HCT116 (cell line): ENCODE measurements at regions not wholly inside any gene's neighbourhood (a gene's known extent, or its start where the extent isn't known, plus 50 kb on each side); places are given as distances from the start of the nearest gene placed in this dataset.

Experiments
- ATAC-seq: fragments of 200-7000 bp; cut with Tn5 transposase; 2 replicates; pipeline ENCODE4 v1.9.1; 2020; ENCODE audit warnings: mild to moderate bottlenecking, moderate library complexity
- BruUV-seq: library from RNA; stranded (reverse); fragments of 400-500 nt; replicated peaks from 2 replicates; lab custom pipeline; 2021; lab: Mats Ljungman, UMichigan
- CTCF ChIA-PET: fragments of 300-600 bp; sonication (Branson Sonifier 250); formaldehyde crosslinking; loops from one replicate; lab custom pipeline; 2021; ENCODE audit warnings: antibody characterized with exemption; lab: Charles Lee
- POLR2A ChIA-PET: fragments of 300-600, 350-600 bp; sonication (Branson Sonifier 250); formaldehyde crosslinking; loops from one replicate; lab custom pipeline; 2021; ENCODE audit warnings: antibody characterized with exemption; lab: Charles Lee
- RAD21 ChIA-PET, 2 experiments: fragments of 300-600 bp; sonication (Branson Sonifier 250); formaldehyde crosslinking; loops; one replicate each; lab custom pipeline; 2023; ENCODE audit warnings: low total read pairs in 2 of 2; ENCODE audit not compliant: uncharacterized antibody in 2 of 2, unreplicated experiment in 2 of 2, low non-redundant PET in 1 of 2; lab: Charles Lee
- DNase-seq: peaks from one replicate; pipeline ENCODE4 v3.0.0-alpha.2; 2010; ENCODE audit warnings: low read depth, low spot score
- H2AFZ ChIP-seq: fragments of 200-600 bp; shearing (Covaris generic), sonication (generic); 2 replicates; pipeline ENCODE4 v1.6.1; 2017; ENCODE audit warnings: low read depth, mixed run types, mixed read lengths, antibody characterized with exemption, low read length; ENCODE audit not compliant: poor library complexity, severe bottlenecking
- H3K27ac ChIP-seq: 2 replicates; pipeline ENCODE4 v1.5.1; 2012; ENCODE audit warnings: low read depth, low read length
- H3K27me3 ChIP-seq: fragments of 200-600 bp; sonication (generic); 2 replicates; pipeline ENCODE4 v1.6.1; 2016; ENCODE audit warnings: mixed run types, low read length, mixed read lengths; ENCODE audit not compliant: insufficient read depth
- H3K36me3 ChIP-seq, 2 experiments: fragments of 200-500 bp in 1 of 2; fragments of 200-600 bp in 1 of 2; sonication (Bioruptor generic) in 1 of 2; sonication (generic) in 1 of 2; 2 replicates each; pipeline versions ENCODE4 v1.5.1 to v1.6.1; 2014 to 2016; ENCODE audit warnings: low read length in 2 of 2, inconsistent platforms in 1 of 2, mixed read lengths in 1 of 2, mixed run types in 1 of 2; ENCODE audit not compliant: insufficient read depth in 2 of 2, control insufficient read depth in 1 of 2
- H3K4me1 ChIP-seq, 2 experiments: fragments of 200-600 bp in 1 of 2; sonication (generic) in 1 of 2; 2 replicates each; pipeline versions ENCODE4 v1.5.1 to v1.6.1; 2012 to 2017; ENCODE audit warnings: low read length in 2 of 2, inconsistent platforms in 1 of 2, mild to moderate bottlenecking in 1 of 2, mixed read lengths in 1 of 2, mixed run types in 1 of 2, moderate library complexity in 1 of 2; ENCODE audit not compliant: insufficient read depth in 2 of 2, control insufficient read depth in 1 of 2
- H3K4me2 ChIP-seq: fragments of 200-600 bp; sonication (generic); 2 replicates; pipeline ENCODE4 v1.6.1; 2017; ENCODE audit warnings: mixed run types, low read length, mixed read lengths
- H3K4me3 ChIP-seq, 2 experiments: fragments of 200-600 bp in 1 of 2; sonication (generic) in 1 of 2; replicated peaks in 1 of 2; 2 replicates each; pipeline ENCODE4 v1.5.1; 2011 to 2016; ENCODE audit warnings: low read length in 2 of 2, control low read depth in 1 of 2, low read depth in 1 of 2, mild to moderate bottlenecking in 1 of 2, mixed read lengths in 1 of 2, mixed run types in 1 of 2
- H3K79me2 ChIP-seq: fragments of 200-600 bp; sonication (generic); 2 replicates; pipeline ENCODE4 v1.6.1; 2017; ENCODE audit warnings: mild to moderate bottlenecking, mixed run types, low read length, moderate library complexity, mixed read lengths; ENCODE audit not compliant: insufficient read depth
- H3K9ac ChIP-seq: fragments of 200-600 bp; sonication (generic); 2 replicates; pipeline ENCODE4 v1.6.1; 2016; ENCODE audit warnings: low read length, mixed read lengths
- H3K9me2 ChIP-seq: fragments of 200-600 bp; sonication (generic), shearing (Covaris generic); 2 replicates; pipeline ENCODE4 v1.6.1; 2017; ENCODE audit warnings: mixed run types, mild to moderate bottlenecking, moderate library complexity; ENCODE audit not compliant: insufficient read depth
- H3K9me3 ChIP-seq, 2 experiments: fragments of 200-500 bp in 1 of 2; fragments of 200-600 bp in 1 of 2; sonication (Bioruptor generic) in 1 of 2; sonication (generic) in 1 of 2; 2 replicates each; pipeline ENCODE4 v1.6.1; 2014 to 2017; ENCODE audit warnings: low read length in 2 of 2, mixed read lengths in 2 of 2, inconsistent platforms in 1 of 2, low read depth in 1 of 2, mild to moderate bottlenecking in 1 of 2, mixed run types in 1 of 2, moderate library complexity in 1 of 2; ENCODE audit not compliant: control insufficient read depth in 1 of 2, insufficient read depth in 1 of 2
- H4K20me1 ChIP-seq: fragments of 200-600 bp; sonication (generic), shearing (Covaris generic); 2 replicates; pipeline ENCODE4 v1.6.1; 2017; ENCODE audit warnings: mixed run types, mild to moderate bottlenecking, moderate library complexity; ENCODE audit not compliant: insufficient read depth
- CBX3 ChIP-seq: IDR thresholded peaks from 2 replicates; pipeline ENCODE4 v1.6.1; 2012; ENCODE audit warnings: low read depth
- CTCF ChIP-seq, 3 experiments: fragments of 200-600 bp in 1 of 3; sonication (generic) in 1 of 3; IDR thresholded peaks in 2 of 3; conservative IDR thresholded peaks in 1 of 3; 2 replicates each; pipeline ENCODE4 v1.5.1; 2012 to 2017; ENCODE audit warnings: low read depth in 2 of 3, low read length in 2 of 3, antibody characterized with exemption in 1 of 3, borderline replicate concordance in 1 of 3, control low read depth in 1 of 3, mild to moderate bottlenecking in 1 of 3, mixed read lengths in 1 of 3, mixed run types in 1 of 3, moderate library complexity in 1 of 3; ENCODE audit not compliant: insufficient read depth in 1 of 3
- EGR1 ChIP-seq: IDR thresholded peaks from 2 replicates; pipeline ENCODE4 v1.6.1; 2012; ENCODE audit warnings: low read depth
- ELF1 ChIP-seq: IDR thresholded peaks from 2 replicates; pipeline ENCODE4 v1.6.1; 2012; ENCODE audit warnings: low read depth, borderline replicate concordance
- EZH2 ChIP-seq: fragments of 200-600 bp; sonication (generic); IDR thresholded peaks from 2 replicates; pipeline ENCODE4 v1.6.1; 2017; ENCODE audit warnings: antibody characterized with exemption, mixed run types
- EZH2phosphoT487 ChIP-seq: fragments of 200-600 bp; IDR thresholded peaks from 2 replicates; pipeline ENCODE4 v1.6.1; 2018; ENCODE audit warnings: antibody characterized with exemption, borderline replicate concordance
- FOSL1 ChIP-seq: IDR thresholded peaks from 2 replicates; pipeline ENCODE4 v1.6.1; 2012; ENCODE audit warnings: low read depth
- JUND ChIP-seq: IDR thresholded peaks from 2 replicates; pipeline ENCODE4 v1.6.1; 2012
- MAX ChIP-seq: IDR thresholded peaks from 2 replicates; pipeline ENCODE4 v1.6.1; 2012
- POLR2A ChIP-seq: IDR thresholded peaks from 2 replicates; pipeline ENCODE4 v1.7.0; 2011; ENCODE audit warnings: borderline replicate concordance; ENCODE audit not compliant: insufficient read depth, insufficient read length; ENCODE audit errors: extremely low read depth
- POLR2AphosphoS5 ChIP-seq: IDR thresholded peaks from 2 replicates; pipeline ENCODE4 v1.6.1; 2011; ENCODE audit warnings: mild to moderate bottlenecking, low read depth, low read length, moderate library complexity
- SIN3A ChIP-seq: IDR thresholded peaks from 2 replicates; pipeline ENCODE4 v1.6.1; 2012; ENCODE audit warnings: low read depth
- SP1 ChIP-seq: IDR thresholded peaks from 2 replicates; pipeline ENCODE4 v1.6.1; 2012; ENCODE audit warnings: low read depth
- TCF7L2 ChIP-seq: IDR thresholded peaks from 2 replicates; pipeline ENCODE4 v1.7.0; 2011; ENCODE audit warnings: borderline replicate concordance, inconsistent platforms; ENCODE audit not compliant: insufficient read depth, insufficient read length; ENCODE audit errors: extremely low read depth
- YY1 ChIP-seq: IDR thresholded peaks from 2 replicates; pipeline ENCODE4 v1.6.1; 2011; ENCODE audit warnings: low read length, low read depth, moderate library complexity, mild to moderate bottlenecking; ENCODE audit not compliant: insufficient replicate concordance; ENCODE audit errors: extremely low read depth
- ZBTB33 ChIP-seq: IDR thresholded peaks from 2 replicates; pipeline ENCODE4 v1.6.1; 2011; ENCODE audit warnings: mild to moderate bottlenecking, low read length, moderate library complexity; ENCODE audit not compliant: insufficient replicate concordance; ENCODE audit errors: extremely low read depth
- ZFX ChIP-seq: fragments of 450-650 bp; IDR thresholded peaks from 2 replicates; pipeline ENCODE4 v1.6.1; 2017
- intact Hi-C: fragments of 100-400 bp; cut with micrococcal nuclease; formaldehyde crosslinking; loops from 2 replicates; pipeline ENCODE4 v1.10.0; 2022
- TF ChIP-seq, protein P1 (sequence below): IDR thresholded peaks from 2 replicates; pipeline ENCODE4 v1.6.1; 2012; ENCODE audit warnings: low read depth

- intact Hi-C loops: no loop called here
- TF ChIP-seq ZBTB33 (no peak), ZFX (no peak), POLR2AphosphoS5 (no peak), SP1 (no peak), CBX3 (no peak), EGR1 (no peak), TCF7L2 (no peak), EZH2phosphoT487 (no peak), SIN3A (no peak), CTCF (IDR thresholded peaks at IDR 0.05 in 2 of 3, conservative IDR thresholded peaks at IDR 0.05 in 1 of 3; ENCODE audit: borderline replicate concordance in 1 of 3, insufficient read depth in 1 of 3, low read depth in 2 of 3, low read length in 2 of 3) (no peak), JUND (no peak), POLR2A (no peak), ELF1 (no peak), YY1 (no peak), FOSL1 (no peak), MAX (no peak), EZH2 (no peak)
- TF ChIP-seq, protein P1, sequence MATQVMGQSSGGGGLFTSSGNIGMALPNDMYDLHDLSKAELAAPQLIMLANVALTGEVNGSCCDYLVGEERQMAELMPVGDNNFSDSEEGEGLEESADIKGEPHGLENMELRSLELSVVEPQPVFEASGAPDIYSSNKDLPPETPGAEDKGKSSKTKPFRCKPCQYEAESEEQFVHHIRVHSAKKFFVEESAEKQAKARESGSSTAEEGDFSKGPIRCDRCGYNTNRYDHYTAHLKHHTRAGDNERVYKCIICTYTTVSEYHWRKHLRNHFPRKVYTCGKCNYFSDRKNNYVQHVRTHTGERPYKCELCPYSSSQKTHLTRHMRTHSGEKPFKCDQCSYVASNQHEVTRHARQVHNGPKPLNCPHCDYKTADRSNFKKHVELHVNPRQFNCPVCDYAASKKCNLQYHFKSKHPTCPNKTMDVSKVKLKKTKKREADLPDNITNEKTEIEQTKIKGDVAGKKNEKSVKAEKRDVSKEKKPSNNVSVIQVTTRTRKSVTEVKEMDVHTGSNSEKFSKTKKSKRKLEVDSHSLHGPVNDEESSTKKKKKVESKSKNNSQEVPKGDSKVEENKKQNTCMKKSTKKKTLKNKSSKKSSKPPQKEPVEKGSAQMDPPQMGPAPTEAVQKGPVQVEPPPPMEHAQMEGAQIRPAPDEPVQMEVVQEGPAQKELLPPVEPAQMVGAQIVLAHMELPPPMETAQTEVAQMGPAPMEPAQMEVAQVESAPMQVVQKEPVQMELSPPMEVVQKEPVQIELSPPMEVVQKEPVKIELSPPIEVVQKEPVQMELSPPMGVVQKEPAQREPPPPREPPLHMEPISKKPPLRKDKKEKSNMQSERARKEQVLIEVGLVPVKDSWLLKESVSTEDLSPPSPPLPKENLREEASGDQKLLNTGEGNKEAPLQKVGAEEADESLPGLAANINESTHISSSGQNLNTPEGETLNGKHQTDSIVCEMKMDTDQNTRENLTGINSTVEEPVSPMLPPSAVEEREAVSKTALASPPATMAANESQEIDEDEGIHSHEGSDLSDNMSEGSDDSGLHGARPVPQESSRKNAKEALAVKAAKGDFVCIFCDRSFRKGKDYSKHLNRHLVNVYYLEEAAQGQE: no peak
- ChIA-PET POLR2A (no interaction called here), CTCF (interaction anchor here (1.4 kb wide), 1 partner anchor 24 kb away, joined by 7 read pairs; no protein-coding TSS in a partner anchor), RAD21 (no interaction called here)
- Histone ChIP-seq H3K4me1 (peaks cover 0 to 5% of the 10 kb centered on the region in 2 experiments; a peak in 1 of 4 replicates), H3K9me3 (no peaks in the 10 kb centered on the region), H3K27me3 (no peaks in the 10 kb centered on the region), H3K9ac (no peak overlapping the region), H3K27ac (no peak overlapping the region), H4K20me1 (no peaks in the 10 kb centered on the region), H3K79me2 (no peaks in the 10 kb centered on the region), H3K4me2 (no peak overlapping the region), H3K4me3 (no peak overlapping the region), H3K36me3 (no peaks in the 10 kb centered on the region), H3K9me2 (no peaks in the 10 kb centered on the region), H2AFZ (no peak overlapping the region)
- no peak for DNase-seq
- ATAC-seq: no peak
- no TSS peak for BruUV-seq
Observed at GRCh38 chr7:4607311-4607729, 74.8 kb upstream of the FOXK1 start.
